ENCODE measurements at regions not wholly inside any gene's neighbourhood (a gene's known extent, or its start where the extent isn't known, plus 50 kb on each side); places are given as distances from the start of the nearest gene placed in this dataset.

GRCh38 chr2:72036173-72036545 is 111.5 kb downstream of the CYP26B1 start:
- no peak for TF ChIP-seq CTCF (IDR thresholded peaks at IDR 0.05)
- TF ChIP-seq POLR2A (IDR thresholded peaks at IDR 0.05): no peak

Data from tibial nerve (tissue), 3 donors.